ENCODE measurements at regions not wholly inside any gene's neighbourhood (a gene's known extent, or its start where the extent isn't known, plus 50 kb on each side); places are given as distances from the start of the nearest gene placed in this dataset.

- Histone ChIP-seq H3K4me1 (ENCODE audit: insufficient read depth, low read length, poor library complexity, severe bottlenecking) (no peaks in the 10 kb centered on the region), H3K27me3 (replicated peaks; ENCODE audit: insufficient read depth, low read depth, low read length, poor library complexity) (no peaks in the 10 kb centered on the region), H3K4me3 (ENCODE audit: low read depth, low read length, poor library complexity, severe bottlenecking) (no peak overlapping the region), H3K9me3 (ENCODE audit: low read depth, low read length, poor library complexity, severe bottlenecking) (no peaks in the 10 kb centered on the region), H3K27ac (ENCODE audit: low read depth, low read length, poor library complexity, severe bottlenecking) (no peak overlapping the region), H3K36me3 (ENCODE audit: insufficient read depth, low read length, poor library complexity, severe bottlenecking) (no peaks in the 10 kb centered on the region)
- intact Hi-C loops (cut with micrococcal nuclease; ENCODE audit: unreplicated experiment): no loop called here
- no TSS peak for BruUV-seq (replicated peaks)
- DNase-seq (ENCODE audit: low spot score): no peak
- ChIA-PET CTCF (no interaction called here), POLR2A (ENCODE audit: low non-redundant PET) (no interaction called here)
- no peak for TF ChIP-seq CTCF (conservative IDR thresholded peaks at IDR 0.05; ENCODE audit: low read depth, low read length)
- no peak for TF ChIP-seq EZH2 (IDR thresholded peaks at IDR 0.05; ENCODE audit: borderline replicate concordance, low read depth, low read length, poor library complexity, severe bottlenecking)
Measured at GRCh38 chr15:94745371-94745770, 514.0 kb downstream of the MCTP2 start.

DNA sequence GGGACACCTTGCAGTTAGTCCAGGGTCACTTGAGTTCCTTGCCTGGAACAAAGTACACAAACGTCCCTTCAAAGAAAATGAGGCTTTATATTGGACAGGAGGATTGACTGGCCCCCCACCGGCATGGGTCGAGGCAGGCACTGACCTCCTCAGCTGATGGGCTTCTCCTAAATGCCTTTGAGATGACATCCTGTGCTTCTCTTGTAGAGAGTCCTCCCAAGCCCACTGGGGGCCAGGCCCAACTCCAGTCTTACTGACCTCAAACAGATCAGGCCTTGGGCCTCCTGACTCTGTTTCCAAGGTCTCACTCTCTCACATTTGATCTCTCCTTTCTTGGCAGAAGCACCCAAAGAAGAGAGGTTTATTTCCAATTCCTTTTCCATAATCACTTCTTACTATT, 516.1 kb downstream of the MCTP2 start:
- no peaks in the 10 kb centered on the region for H3K36me3 ChIP-seq (ENCODE audit: insufficient read depth, low read length, poor library complexity, severe bottlenecking)
- TF ChIP-seq CTCF (conservative IDR thresholded peaks at IDR 0.05; ENCODE audit: low read depth, low read length) (no peak), EZH2 (IDR thresholded peaks at IDR 0.05; ENCODE audit: borderline replicate concordance, low read depth, low read length, poor library complexity, severe bottlenecking) (no peak)
- CTCF ChIA-PET: no interaction called here

GRCh38 chr15:94749811-94750617, 518.7 kb downstream of the MCTP2 start:
- CTCF ChIA-PET: no interaction called here

More for the DNA sequence above, 516.1 kb downstream of the MCTP2 start:
- no peak for DNase-seq (ENCODE audit: low spot score)
- no peak overlapping the region for H3K4me3 ChIP-seq (ENCODE audit: low read depth, low read length, poor library complexity, severe bottlenecking)
- H3K4me1 ChIP-seq (ENCODE audit: insufficient read depth, low read length, poor library complexity, severe bottlenecking): no peaks in the 10 kb centered on the region
- no peak overlapping the region for H3K27ac ChIP-seq (ENCODE audit: low read depth, low read length, poor library complexity, severe bottlenecking)
- POLR2A ChIA-PET (ENCODE audit: low non-redundant PET): no interaction called here
- no peaks in the 10 kb centered on the region for H3K9me3 ChIP-seq (ENCODE audit: low read depth, low read length, poor library complexity, severe bottlenecking)
- H3K27me3 ChIP-seq (replicated peaks; ENCODE audit: insufficient read depth, low read depth, low read length, poor library complexity): no peaks in the 10 kb centered on the region
- BruUV-seq (replicated peaks): no TSS peak
- intact Hi-C loops (cut with micrococcal nuclease; ENCODE audit: unreplicated experiment): no loop called here

More at GRCh38 chr15:94749811-94750617, 518.7 kb downstream of the MCTP2 start:
- Histone ChIP-seq H3K9me3 (ENCODE audit: low read depth, low read length, poor library complexity, severe bottlenecking) (no peaks in the 10 kb centered on the region), H3K27me3 (replicated peaks; ENCODE audit: insufficient read depth, low read depth, low read length, poor library complexity) (no peaks in the 10 kb centered on the region), H3K36me3 (ENCODE audit: insufficient read depth, low read length, poor library complexity, severe bottlenecking) (no peaks in the 10 kb centered on the region), H3K4me1 (ENCODE audit: insufficient read depth, low read length, poor library complexity, severe bottlenecking) (no peaks in the 10 kb centered on the region), H3K27ac (ENCODE audit: low read depth, low read length, poor library complexity, severe bottlenecking) (no peak overlapping the region), H3K4me3 (ENCODE audit: low read depth, low read length, poor library complexity, severe bottlenecking) (no peak overlapping the region)
- POLR2A ChIA-PET (ENCODE audit: low non-redundant PET): no interaction called here
- intact Hi-C loops (cut with micrococcal nuclease; ENCODE audit: unreplicated experiment): no loop called here
- no peak for DNase-seq (ENCODE audit: low spot score)
- BruUV-seq (replicated peaks): no TSS peak
- TF ChIP-seq CTCF (conservative IDR thresholded peaks at IDR 0.05; ENCODE audit: low read depth, low read length) (no peak), EZH2 (IDR thresholded peaks at IDR 0.05; ENCODE audit: borderline replicate concordance, low read depth, low read length, poor library complexity, severe bottlenecking) (no peak)
